ENCODE measurements at regions not wholly inside any gene's neighbourhood (a gene's known extent, or its start where the extent isn't known, plus 50 kb on each side); places are given as distances from the start of the nearest gene placed in this dataset.
"Not testable (repeated sequence)": the region's sequence is repeated elsewhere in the genome, so short reads cannot be mapped to it uniquely, and the experiment has no call there.

- DNase-seq = no peak
Observed at GRCh38 chr18:14964406-14964805, 216.4 kb downstream of the ANKRD30B start.

GRCh38 chr18:14964976-14965375 lies 217.0 kb downstream of the ANKRD30B start:
- not testable (repeated sequence) for DNase-seq

- DNase-seq = no peak
Observed at GRCh38 chr18:14965553-14965952, 217.6 kb downstream of the ANKRD30B start.

GRCh38 chr18:14967246-14967645 lies 219.3 kb downstream of the ANKRD30B start:
- DNase-seq = not testable (repeated sequence)

- no peak for DNase-seq
Observed at GRCh38 chr18:14969500-14969899, 221.5 kb downstream of the ANKRD30B start.

- DNase-seq = no peak
Observed at GRCh38 chr18:14970027-14970426, 222.1 kb downstream of the ANKRD30B start.

GRCh38 chr18:14971461-14972185 lies 223.7 kb downstream of the ANKRD30B start:
- no peak for DNase-seq

GRCh38 chr18:14973421-14973820 lies 225.4 kb downstream of the ANKRD30B start:
- not testable (repeated sequence) for DNase-seq

- no peak for DNase-seq
Observed at GRCh38 chr18:14974088-14974487, 226.1 kb downstream of the ANKRD30B start.

GRCh38 chr18:14974576-14974975 lies 226.6 kb downstream of the ANKRD30B start:
- no peak for DNase-seq

GRCh38 chr18:14975431-14975830 lies 227.5 kb downstream of the ANKRD30B start:
- DNase-seq = no peak

- peak; percentile 12 for DNase-seq
Observed at GRCh38 chr18:14976736-14977430, 228.9 kb downstream of the ANKRD30B start.

- DNase-seq = no peak
Observed at GRCh38 chr18:14978191-14978590, 230.2 kb downstream of the ANKRD30B start.

- DNase-seq = peak; percentile 68
Observed at GRCh38 chr18:14978962-14979535, 231.1 kb downstream of the ANKRD30B start.

- no peak for DNase-seq
Observed at GRCh38 chr18:14979875-14980274, 231.9 kb downstream of the ANKRD30B start.

- DNase-seq = not testable (repeated sequence)
Observed at GRCh38 chr18:14984531-14984930, 236.6 kb downstream of the ANKRD30B start.

GRCh38 chr18:14985291-14986013 lies 237.5 kb downstream of the ANKRD30B start:
- not testable (repeated sequence) for DNase-seq

- not testable (repeated sequence) for DNase-seq
Observed at GRCh38 chr18:14987377-14987776, 239.4 kb downstream of the ANKRD30B start.

GRCh38 chr18:14987960-14988710 lies 240.2 kb downstream of the ANKRD30B start:
- not testable (repeated sequence) for DNase-seq

GRCh38 chr18:14989569-14989968 lies 241.6 kb downstream of the ANKRD30B start:
- DNase-seq = not testable (repeated sequence)

- DNase-seq = peak; percentile 18
Observed at GRCh38 chr18:14991934-14992445, 244.0 kb downstream of the ANKRD30B start.

- DNase-seq = not testable (repeated sequence)
Observed at GRCh38 chr18:14992758-14993157, 244.8 kb downstream of the ANKRD30B start.
